8988T (cell line): ENCODE measurements at regions not wholly inside any gene's neighbourhood (a gene's known extent, or its start where the extent isn't known, plus 50 kb on each side); places are given as distances from the start of the nearest gene placed in this dataset.
"Not testable (repeated sequence)": the region's sequence is repeated elsewhere in the genome, so short reads cannot be mapped to it uniquely, and the experiment has no call there.

Source experiments
- DNase-seq: peaks from one replicate; pipeline ENCODE4 v3.0.0; 2011

GRCh38 chr12:126899926-126900792 lies 1366.8 kb upstream of the TMEM132C start:
- DNase-seq, result no peak

- no peak for DNase-seq
Measured at GRCh38 chr12:126903027-126903876, 1363.7 kb upstream of the TMEM132C start.

GRCh38 chr12:126905752-126906151 lies 1361.2 kb upstream of the TMEM132C start:
- DNase-seq, result no peak

- DNase-seq, result no peak
Measured at GRCh38 chr12:126907900-126908764, 1358.8 kb upstream of the TMEM132C start.

GRCh38 chr12:126908765-126909142 lies 1358.2 kb upstream of the TMEM132C start:
- DNase-seq, result no peak

- DNase-seq, result no peak
Measured at GRCh38 chr12:126910570-126910969, 1356.4 kb upstream of the TMEM132C start.

GRCh38 chr12:126912111-126912510 lies 1354.9 kb upstream of the TMEM132C start:
- no peak for DNase-seq

GRCh38 chr12:126914170-126914793 lies 1352.7 kb upstream of the TMEM132C start:
- no peak for DNase-seq

GRCh38 chr12:126915309-126915708 lies 1351.7 kb upstream of the TMEM132C start:
- DNase-seq, result no peak

- DNase-seq, result no peak
Measured at GRCh38 chr12:126926023-126926594, 1340.9 kb upstream of the TMEM132C start.

- DNase-seq, result no peak
Measured at GRCh38 chr12:126930234-126930633, 1336.7 kb upstream of the TMEM132C start.

- DNase-seq, result no peak
Measured at GRCh38 chr12:126932156-126932555, 1334.8 kb upstream of the TMEM132C start.

- DNase-seq, result no peak
Measured at GRCh38 chr12:126935435-126935834, 1331.5 kb upstream of the TMEM132C start.

- no peak for DNase-seq
Measured at GRCh38 chr12:126936181-126936851, 1330.7 kb upstream of the TMEM132C start.

GRCh38 chr12:126937431-126937830 lies 1329.5 kb upstream of the TMEM132C start:
- DNase-seq, result no peak

GRCh38 chr12:126944684-126945083 lies 1322.3 kb upstream of the TMEM132C start:
- no peak for DNase-seq

- not testable (repeated sequence) for DNase-seq
Measured at GRCh38 chr12:126946958-126947357, 1320.0 kb upstream of the TMEM132C start.

- DNase-seq, result no peak
Measured at GRCh38 chr12:126949558-126949957, 1317.4 kb upstream of the TMEM132C start.

- DNase-seq, result no peak
Measured at GRCh38 chr12:126950266-126950665, 1316.7 kb upstream of the TMEM132C start.

- DNase-seq, result no peak
Measured at GRCh38 chr12:126952096-126953007, 1314.6 kb upstream of the TMEM132C start.
